ENCODE measurements at regions not wholly inside any gene's neighbourhood (a gene's known extent, or its start where the extent isn't known, plus 50 kb on each side); places are given as distances from the start of the nearest gene placed in this dataset.

DNA sequence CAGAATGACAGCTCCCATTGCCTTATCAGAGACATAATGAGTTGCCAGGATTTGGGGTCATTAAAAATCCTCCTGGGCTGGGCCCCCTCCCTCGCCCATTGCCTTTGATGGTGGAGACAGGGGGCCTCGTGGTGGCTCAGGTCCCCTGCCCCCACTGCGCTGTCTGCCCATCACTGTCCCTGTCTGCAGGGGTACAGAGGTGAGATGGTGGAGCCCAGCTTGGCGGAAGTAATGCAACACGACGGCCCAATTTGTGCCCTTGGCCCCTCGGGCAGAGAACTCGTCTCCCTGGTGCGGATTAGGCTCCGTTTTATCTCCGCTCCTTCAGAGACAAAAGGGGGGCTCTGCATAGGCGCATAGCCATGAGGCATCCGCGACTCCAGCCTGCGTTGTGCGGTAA is 152.4 kb upstream of the UNC5B start:
- H3K4me2 ChIP-seq (ENCODE audit: unreplicated experiment), result no peak overlapping the region
- H3K4me1 ChIP-seq (ENCODE audit: insufficient read depth), result no peaks in the 10 kb centered on the region
- 72% methylated on average over 14 to 16 of the region's 16 CpGs for WGBS, 2 experiments (ENCODE audit: low coverage in 1 of 2, low lambda C conversion rate in 2 of 2, missing lambda C conversion rate in 2 of 2)
- no peaks in the 10 kb centered on the region for H3K79me2 ChIP-seq (ENCODE audit: insufficient read depth)
- no peaks in the 10 kb centered on the region for H3K36me3 ChIP-seq (ENCODE audit: low read depth)
- H3K27me3 ChIP-seq (replicated peaks; ENCODE audit: insufficient read depth), result peaks cover 23% of the 10 kb centered on the region
- no peak for TF ChIP-seq EZH2 (IDR thresholded peaks at IDR 0.05; ENCODE audit: insufficient read depth, poor library complexity, severe bottlenecking)
- no peaks in the 10 kb centered on the region for H4K20me1 ChIP-seq (ENCODE audit: insufficient read depth)
- no peak overlapping the region for H3K9ac ChIP-seq
- no peak overlapping the region for H3K27ac ChIP-seq
- H3K9me2 ChIP-seq (ENCODE audit: insufficient read depth), result no peaks in the 10 kb centered on the region
- no peak overlapping the region for H3K4me3 ChIP-seq
- no peaks in the 10 kb centered on the region for H3K9me3 ChIP-seq (ENCODE audit: low read depth)
- in situ Hi-C loops (cut with MboI), result no loop called here
- H3F3A ChIP-seq (ENCODE audit: insufficient read depth), result no peaks in the 10 kb centered on the region
- no peak overlapping the region for H2AFZ ChIP-seq
- no peak for DNase-seq

DNA sequence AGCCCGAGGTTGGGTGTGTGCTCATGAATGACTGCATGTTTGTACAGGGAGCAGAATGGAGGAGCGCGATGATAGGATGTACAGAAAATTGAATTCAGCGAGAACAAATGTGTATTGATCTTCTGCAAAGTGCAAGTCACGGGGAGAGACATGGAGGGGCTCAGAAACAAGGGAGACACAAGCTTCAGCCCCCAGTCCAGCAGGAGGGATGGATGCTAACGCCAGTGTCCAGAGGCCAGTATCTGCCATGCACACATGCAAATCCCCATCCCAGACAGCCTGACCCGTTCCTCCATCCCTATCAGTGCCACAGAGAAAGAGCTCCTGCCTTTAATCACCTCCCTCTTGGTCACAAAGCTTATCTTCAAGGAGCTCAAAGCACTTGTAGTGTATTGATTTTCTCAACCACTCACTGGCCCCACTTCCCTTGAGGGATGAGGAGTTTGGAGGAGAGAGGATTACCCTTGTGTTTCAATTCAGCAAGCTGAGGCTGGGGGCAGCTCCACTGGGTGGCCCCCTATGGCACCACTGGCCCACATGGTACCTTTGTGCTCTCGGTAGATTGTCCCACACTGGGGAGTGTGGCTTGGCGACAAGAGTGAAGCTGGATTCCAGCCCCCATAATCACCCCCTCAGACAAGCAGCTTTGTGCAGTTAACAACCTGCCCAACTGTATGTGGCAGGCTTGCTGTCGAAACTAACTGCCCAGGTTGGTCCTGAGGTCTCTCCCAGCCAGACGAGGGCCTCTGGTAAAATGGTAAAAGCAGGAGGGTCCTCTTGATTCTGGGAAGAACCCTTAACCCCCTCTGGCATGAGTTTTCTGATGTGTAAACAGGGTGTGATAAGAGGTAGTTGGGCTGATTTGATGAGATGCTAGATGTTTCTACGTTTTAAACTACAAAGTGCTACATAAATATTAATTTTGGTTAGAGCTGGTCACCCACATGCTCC is 151.6 kb upstream of the UNC5B start:
- no peaks in the 10 kb centered on the region for H3K79me2 ChIP-seq (ENCODE audit: insufficient read depth)
- no peaks in the 10 kb centered on the region for H3F3A ChIP-seq (ENCODE audit: insufficient read depth)
- WGBS, 2 experiments (ENCODE audit: low coverage in 1 of 2, low lambda C conversion rate in 2 of 2, missing lambda C conversion rate in 2 of 2), result 50 to 53% methylated on average over 12 of the region's 12 CpGs
- H4K20me1 ChIP-seq (ENCODE audit: insufficient read depth), result no peaks in the 10 kb centered on the region
- H3K27me3 ChIP-seq (replicated peaks; ENCODE audit: insufficient read depth), result peaks cover 15% of the 10 kb centered on the region
- H2AFZ ChIP-seq, result no peak overlapping the region
- H3K4me1 ChIP-seq (ENCODE audit: insufficient read depth), result no peaks in the 10 kb centered on the region
- H3K9me3 ChIP-seq (ENCODE audit: low read depth), result no peaks in the 10 kb centered on the region
- H3K27ac ChIP-seq, result no peak overlapping the region
- no peak overlapping the region for H3K9ac ChIP-seq
- in situ Hi-C loops (cut with MboI), result no loop called here
- H3K9me2 ChIP-seq (ENCODE audit: insufficient read depth), result no peaks in the 10 kb centered on the region
- no peaks in the 10 kb centered on the region for H3K36me3 ChIP-seq (ENCODE audit: low read depth)
- no peak overlapping the region for H3K4me3 ChIP-seq
- TF ChIP-seq EZH2phosphoT487 (IDR thresholded peaks at IDR 0.05; ENCODE audit: insufficient read depth, low read depth) (no peak), EZH2 (IDR thresholded peaks at IDR 0.05; ENCODE audit: insufficient read depth, poor library complexity, severe bottlenecking) (no peak)
- DNase-seq, result no peak
- H3K4me2 ChIP-seq (ENCODE audit: unreplicated experiment), result no peak overlapping the region

DNA sequence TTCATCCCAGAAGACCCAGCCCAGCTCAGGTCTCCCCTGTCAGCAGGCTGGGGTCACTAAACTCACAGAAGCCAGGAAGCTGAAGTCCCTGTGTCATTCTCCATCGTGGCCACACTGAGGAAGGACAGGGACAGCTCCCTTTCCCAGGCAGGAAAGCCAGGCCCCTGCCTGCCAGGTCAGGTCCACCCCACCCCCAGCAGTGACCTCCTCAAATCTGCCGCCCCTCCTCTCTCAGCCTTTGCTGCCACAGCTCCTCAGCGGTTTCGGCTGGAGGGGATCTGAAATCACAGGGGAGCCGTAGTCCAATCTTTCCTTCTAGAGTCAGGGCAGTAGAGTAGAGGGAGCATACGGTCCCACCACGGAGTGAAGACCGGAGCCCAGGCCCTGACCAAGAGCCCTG is 150.9 kb upstream of the UNC5B start:
- Histone ChIP-seq H3K27ac (no peak overlapping the region), H3F3A (ENCODE audit: insufficient read depth) (no peaks in the 10 kb centered on the region), H4K20me1 (ENCODE audit: insufficient read depth) (no peaks in the 10 kb centered on the region), H2AFZ (no peak overlapping the region), H3K36me3 (ENCODE audit: low read depth) (no peaks in the 10 kb centered on the region), H3K9me3 (ENCODE audit: low read depth) (no peaks in the 10 kb centered on the region), H3K79me2 (ENCODE audit: insufficient read depth) (no peaks in the 10 kb centered on the region), H3K4me2 (ENCODE audit: unreplicated experiment) (no peak overlapping the region), H3K4me3 (no peak overlapping the region), H3K4me1 (ENCODE audit: insufficient read depth) (no peaks in the 10 kb centered on the region), H3K27me3 (replicated peaks; ENCODE audit: insufficient read depth) (peaks cover 15% of the 10 kb centered on the region), H3K9ac (no peak overlapping the region), H3K9me2 (ENCODE audit: insufficient read depth) (no peaks in the 10 kb centered on the region)
- in situ Hi-C loops (cut with MboI), result no loop called here
- DNase-seq, result no peak
- TF ChIP-seq EZH2phosphoT487 (IDR thresholded peaks at IDR 0.05; ENCODE audit: insufficient read depth, low read depth) (no peak), EZH2 (IDR thresholded peaks at IDR 0.05; ENCODE audit: insufficient read depth, poor library complexity, severe bottlenecking) (no peak)
- WGBS, 2 experiments (ENCODE audit: low coverage in 1 of 2, low lambda C conversion rate in 2 of 2, missing lambda C conversion rate in 2 of 2), result 58 to 66% methylated on average over 7 to 8 of the region's 8 CpGs

DNA sequence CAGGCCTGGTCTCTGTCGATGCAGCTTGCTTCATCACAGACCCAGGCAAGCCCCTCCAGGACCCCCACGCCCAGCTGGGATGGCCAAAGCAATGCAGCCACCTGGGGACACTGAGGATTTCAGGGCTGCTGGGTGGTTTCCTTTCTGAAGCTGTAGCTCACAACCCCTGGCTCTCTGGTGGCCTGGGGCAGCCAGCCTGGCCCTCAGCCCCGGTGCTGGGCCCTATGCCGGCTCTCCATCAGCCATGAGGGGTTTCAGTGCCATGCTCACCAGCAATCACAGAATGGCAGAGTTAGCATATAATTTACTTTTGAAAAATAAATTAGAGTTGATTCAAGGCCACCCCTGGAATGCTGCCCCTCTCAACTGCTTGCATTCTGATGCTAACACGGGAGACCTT is 150.2 kb upstream of the UNC5B start:
- no peaks in the 10 kb centered on the region for H3K79me2 ChIP-seq (ENCODE audit: insufficient read depth)
- 57 to 58% methylated on average over 4 to 5 of the region's 5 CpGs for WGBS, 2 experiments (ENCODE audit: low coverage in 1 of 2, low lambda C conversion rate in 2 of 2, missing lambda C conversion rate in 2 of 2)
- no peak for DNase-seq

More for the DNA sequence above, 150.2 kb upstream of the UNC5B start:
- Histone ChIP-seq H3F3A (ENCODE audit: insufficient read depth) (no peaks in the 10 kb centered on the region), H2AFZ (no peak overlapping the region), H3K27me3 (replicated peaks; ENCODE audit: insufficient read depth) (peaks cover 15% of the 10 kb centered on the region), H3K36me3 (ENCODE audit: low read depth) (no peaks in the 10 kb centered on the region), H4K20me1 (ENCODE audit: insufficient read depth) (no peaks in the 10 kb centered on the region), H3K27ac (no peak overlapping the region), H3K4me3 (no peak overlapping the region), H3K4me1 (ENCODE audit: insufficient read depth) (no peaks in the 10 kb centered on the region), H3K9ac (no peak overlapping the region), H3K9me3 (ENCODE audit: low read depth) (no peaks in the 10 kb centered on the region), H3K9me2 (ENCODE audit: insufficient read depth) (no peaks in the 10 kb centered on the region), H3K4me2 (ENCODE audit: unreplicated experiment) (no peak overlapping the region)
- TF ChIP-seq EZH2phosphoT487 (IDR thresholded peaks at IDR 0.05; ENCODE audit: insufficient read depth, low read depth) (no peak), EZH2 (IDR thresholded peaks at IDR 0.05; ENCODE audit: insufficient read depth, poor library complexity, severe bottlenecking) (no peak)
- in situ Hi-C loops (cut with MboI), result no loop called here
